Epidermal melanocyte (primary cell): ENCODE measurements at regions not wholly inside any gene's neighbourhood (a gene's known extent, or its start where the extent isn't known, plus 50 kb on each side); places are given as distances from the start of the nearest gene placed in this dataset.

ENCODE experiments used
- DNase-seq: peaks from one replicate; pipeline ENCODE4 v3.0.0; 2011; ENCODE audit warnings: low spot score; ENCODE audit not compliant: insufficient read length

GRCh38 chr15:38647683-38648082 lies 83.1 kb upstream of the RASGRP1 start:
- DNase-seq: no peak

DNA sequence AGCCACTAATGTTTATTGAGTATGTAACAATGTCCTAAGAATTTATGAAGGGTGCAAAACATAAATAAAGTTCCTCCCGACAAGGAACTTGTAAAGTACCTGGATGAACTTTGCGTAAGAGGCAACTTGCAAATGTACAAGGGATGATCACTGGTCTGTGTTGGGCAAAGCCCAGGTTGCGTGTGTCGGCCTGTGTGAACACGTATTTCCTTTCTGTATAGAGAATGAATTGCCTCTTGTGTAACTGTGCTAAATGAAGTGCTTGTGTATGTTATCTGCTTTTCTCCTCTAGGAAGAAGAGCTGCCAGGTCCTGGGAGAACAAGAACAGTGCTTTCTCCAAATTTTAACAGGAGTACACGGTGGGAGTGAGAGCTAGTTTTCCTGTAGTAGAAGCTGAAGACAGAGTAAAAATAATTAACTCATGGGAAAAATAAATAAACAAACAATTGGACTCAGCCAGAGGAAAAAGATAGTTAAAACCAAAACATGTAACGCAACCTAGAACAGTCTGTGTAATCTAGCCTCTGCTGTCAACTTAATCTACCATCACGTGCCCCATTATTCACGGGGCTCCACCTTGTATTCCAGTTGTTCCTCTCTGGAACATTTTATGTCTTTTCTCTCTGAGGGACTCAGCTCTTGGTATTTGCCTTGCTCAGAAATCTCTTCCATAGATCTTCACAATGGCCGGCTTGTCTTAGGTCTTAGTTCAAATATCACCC lies 83.7 kb upstream of the RASGRP1 start:
- DNase-seq: no peak

- no peak for DNase-seq
These were observed 85.8 kb upstream of the RASGRP1 start for GRCh38 chr15:38650384-38650783.

- no peak for DNase-seq
These were observed 86.3 kb upstream of the RASGRP1 start for GRCh38 chr15:38650936-38651327.

- DNase-seq: no peak
These were observed 86.9 kb upstream of the RASGRP1 start for GRCh38 chr15:38651328-38652038.

GRCh38 chr15:38652183-38652794 lies 87.7 kb upstream of the RASGRP1 start:
- no peak for DNase-seq

DNA sequence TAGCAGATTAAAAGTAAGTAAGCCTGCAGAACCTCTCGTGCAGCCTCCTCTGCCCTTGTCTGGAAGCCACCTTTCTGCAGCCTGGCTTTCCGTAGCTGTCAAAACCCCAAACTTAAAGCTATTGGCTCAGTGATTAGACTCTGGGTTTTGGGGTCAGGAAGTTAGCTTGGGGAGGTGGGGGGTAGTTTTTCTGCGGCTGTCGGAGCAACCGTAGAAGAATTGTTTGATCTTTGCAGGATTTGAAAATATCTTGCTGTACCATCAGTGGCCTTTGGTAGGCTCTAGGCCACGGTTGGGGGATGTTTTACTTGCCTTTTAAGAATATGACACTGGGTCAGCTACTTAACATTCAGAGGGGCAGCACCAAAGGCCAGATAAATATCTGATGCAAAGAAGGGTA lies 88.4 kb upstream of the RASGRP1 start:
- no peak for DNase-seq

DNA sequence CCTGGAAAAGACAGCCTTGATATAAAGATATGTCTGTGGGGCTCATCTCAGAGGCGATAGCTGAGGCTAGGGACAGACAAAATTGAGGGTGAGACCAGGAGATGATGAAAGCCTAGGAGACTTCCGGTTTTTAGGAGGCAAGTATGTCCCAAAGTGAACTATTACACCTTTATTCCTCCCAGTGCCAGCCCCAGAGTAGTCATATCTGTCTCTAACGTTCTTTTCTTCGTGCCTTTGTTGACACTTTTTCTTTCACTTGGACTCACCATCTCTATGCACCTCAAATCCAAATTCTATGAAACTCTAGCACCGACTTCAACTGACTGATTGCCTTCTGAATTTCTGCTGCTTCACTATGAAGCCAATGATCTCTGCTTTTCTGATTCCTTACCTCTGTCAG lies 93.8 kb upstream of the RASGRP1 start:
- DNase-seq: no peak

- no peak for DNase-seq
These were observed 96.1 kb upstream of the RASGRP1 start for GRCh38 chr15:38660738-38661137.

DNA sequence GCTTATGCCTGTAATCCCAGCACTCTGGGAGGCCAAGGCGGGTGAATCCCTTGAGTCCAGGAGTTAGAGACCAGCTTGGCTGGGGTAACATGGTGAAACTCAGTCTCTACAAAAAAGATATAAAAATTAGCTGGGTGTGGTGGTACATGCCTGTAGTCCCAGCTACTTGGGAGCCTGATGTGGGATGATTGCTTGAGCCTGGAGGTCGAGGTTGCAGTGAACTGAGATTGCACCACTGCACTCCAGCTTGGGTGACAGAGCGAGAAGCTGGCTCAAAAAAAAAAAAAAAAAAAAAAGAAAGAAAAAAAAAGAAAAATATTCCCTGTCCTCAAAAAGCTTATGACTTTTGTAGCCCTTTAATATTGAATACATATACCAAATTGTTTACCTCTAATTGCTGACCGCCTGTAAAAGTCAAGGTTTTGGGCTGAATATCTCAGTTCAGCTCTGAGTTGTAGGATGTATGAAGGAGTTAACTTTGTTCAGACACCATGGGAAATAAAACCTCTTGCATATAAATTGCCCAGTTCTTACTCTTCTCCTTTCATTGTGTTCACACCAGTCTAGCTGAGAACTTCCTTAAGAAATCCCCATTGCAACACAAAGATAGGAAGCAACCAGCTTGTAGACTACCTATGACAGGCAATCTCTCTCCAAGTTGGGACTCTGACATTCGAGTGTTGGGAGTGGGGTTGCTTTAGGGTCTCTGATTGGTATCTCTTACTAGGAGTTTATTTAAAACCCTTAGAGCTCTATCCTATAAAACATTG lies 97.6 kb upstream of the RASGRP1 start:
- DNase-seq: no peak

- DNase-seq: no peak
These were observed 98.2 kb upstream of the RASGRP1 start for GRCh38 chr15:38662805-38663204.

GRCh38 chr15:38665586-38666305 lies 101.1 kb upstream of the RASGRP1 start:
- DNase-seq: no peak

DNA sequence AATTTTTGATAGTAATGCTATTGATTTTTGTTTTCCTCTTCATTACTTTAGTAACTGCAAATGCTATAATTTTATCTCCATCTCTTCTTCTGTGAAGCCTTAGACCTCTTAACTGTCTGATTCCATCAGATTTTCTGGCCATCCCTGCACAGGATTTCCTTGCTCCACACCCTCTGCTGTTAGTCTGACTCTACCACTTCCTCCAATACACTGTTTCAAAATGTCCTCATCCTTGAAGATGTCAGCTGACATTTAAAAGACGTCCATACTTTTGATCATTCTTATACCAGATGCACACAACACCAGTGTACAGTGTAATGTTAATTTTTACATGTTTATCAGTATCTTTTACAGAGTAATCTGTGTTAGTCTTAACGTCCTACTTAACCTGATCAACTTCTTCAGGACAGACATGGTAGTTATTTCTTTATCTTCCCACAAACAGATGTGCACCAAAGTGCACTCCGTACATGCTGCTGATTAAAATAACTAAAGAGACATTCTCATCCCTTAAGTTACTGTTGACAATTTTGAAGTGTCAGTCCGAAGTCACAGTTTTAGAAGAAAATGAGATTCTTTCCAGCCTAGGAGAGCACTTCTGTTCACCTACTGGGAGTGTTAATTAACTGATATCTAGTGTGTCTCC lies 102.4 kb upstream of the RASGRP1 start:
- no peak for DNase-seq

DNA sequence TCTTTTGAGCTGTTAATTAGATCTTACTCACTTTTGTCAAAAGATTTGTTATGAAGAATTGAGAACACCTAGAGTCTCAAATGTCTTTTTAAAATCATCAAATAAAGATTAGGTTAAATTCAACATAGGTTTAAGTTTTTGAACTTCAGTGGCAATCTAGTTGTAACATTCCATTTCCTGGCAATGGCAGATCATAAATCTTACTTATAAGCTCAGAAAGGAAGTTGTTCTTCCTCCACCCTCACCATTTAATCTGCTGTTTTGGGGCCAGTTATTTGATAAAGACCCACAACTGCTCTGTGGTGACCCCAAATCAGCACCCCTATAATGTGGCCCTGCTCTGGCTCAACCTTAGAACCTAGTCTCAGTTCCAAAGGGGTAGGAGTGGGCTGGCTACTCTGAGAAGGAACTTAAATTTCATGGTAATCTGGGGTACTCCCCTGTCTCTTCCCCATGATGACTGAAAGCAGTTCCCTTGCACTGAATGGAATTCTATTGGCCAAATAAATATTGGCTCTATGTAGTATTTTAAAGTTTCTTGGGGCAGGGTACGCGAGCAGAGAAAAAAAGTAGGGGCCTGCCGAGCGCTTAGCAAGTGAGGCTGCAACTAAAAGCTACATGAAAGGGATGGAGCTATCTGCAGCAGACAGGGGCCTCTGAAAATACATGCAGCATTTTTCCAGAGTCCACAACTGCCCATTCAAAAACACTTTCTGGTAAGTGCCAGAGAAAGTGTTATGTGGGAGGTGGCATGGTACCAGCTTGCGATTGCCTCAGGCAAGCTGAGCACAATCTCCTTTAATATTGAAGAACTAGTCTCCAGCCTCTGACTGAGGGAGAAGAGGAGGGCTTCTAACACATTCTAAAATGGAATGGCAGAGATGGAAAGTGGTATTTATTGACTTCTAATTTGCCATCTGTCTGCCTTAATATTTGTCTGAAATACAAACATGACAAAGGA lies 103.6 kb upstream of the RASGRP1 start:
- no peak for DNase-seq

DNA sequence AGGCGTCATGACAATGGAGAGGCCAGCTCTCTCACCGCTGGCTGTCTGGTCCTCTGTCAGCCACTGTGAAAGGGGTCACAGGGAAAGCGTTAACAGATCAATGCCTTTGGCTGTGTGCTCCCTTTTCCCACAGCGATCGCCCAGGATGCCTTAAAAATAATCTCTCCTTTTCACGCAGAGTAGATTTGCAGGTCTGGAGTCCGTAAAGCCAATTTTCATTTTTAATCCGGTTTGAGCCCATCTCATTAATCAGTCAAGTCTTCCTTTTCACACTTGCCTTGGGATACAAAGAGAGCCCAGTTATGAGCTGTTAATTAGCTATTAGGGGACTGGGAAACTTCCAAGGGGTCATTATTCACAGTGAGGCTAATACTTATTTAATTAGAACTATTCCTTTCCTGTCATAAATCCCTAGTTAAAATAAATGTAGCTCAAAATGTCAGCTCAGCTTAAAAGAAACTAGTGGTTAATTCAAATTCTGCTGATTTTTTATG lies 104.3 kb upstream of the RASGRP1 start:
- DNase-seq: no peak

- no peak for DNase-seq
These were observed 105.8 kb upstream of the RASGRP1 start for GRCh38 chr15:38670128-38671005.

DNA sequence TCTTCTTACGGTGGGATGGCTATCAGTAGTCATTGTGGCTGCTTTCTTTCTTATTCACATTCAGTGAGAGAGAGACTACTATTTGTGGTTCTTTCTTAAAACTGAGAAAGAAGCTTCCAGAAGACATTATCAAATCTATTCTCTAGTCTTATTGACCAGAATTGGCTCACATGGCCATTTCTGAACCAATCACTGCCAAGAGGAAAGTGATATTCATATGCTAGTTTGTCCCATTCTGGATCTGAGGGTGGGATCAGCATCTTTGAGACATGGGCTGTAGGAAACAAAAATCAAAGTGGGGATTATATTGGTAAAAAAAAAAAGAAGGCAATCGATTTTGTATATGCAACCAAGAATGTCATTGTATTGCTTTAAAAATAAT lies 106.4 kb upstream of the RASGRP1 start:
- DNase-seq: no peak

GRCh38 chr15:38671675-38672254 lies 107.2 kb upstream of the RASGRP1 start:
- DNase-seq: no peak
